ENCODE measurements at regions not wholly inside any gene's neighbourhood (a gene's known extent, or its start where the extent isn't known, plus 50 kb on each side); places are given as distances from the start of the nearest gene placed in this dataset.
"Not testable (repeated sequence)": the region's sequence is repeated elsewhere in the genome, so short reads cannot be mapped to it uniquely, and the experiment has no call there.

GRCh38 chr10:70990156-70990555, 101.8 kb upstream of the PCBD1 start:
- not testable (repeated sequence) for DNase-seq (ENCODE audit: low spot score)

DNA sequence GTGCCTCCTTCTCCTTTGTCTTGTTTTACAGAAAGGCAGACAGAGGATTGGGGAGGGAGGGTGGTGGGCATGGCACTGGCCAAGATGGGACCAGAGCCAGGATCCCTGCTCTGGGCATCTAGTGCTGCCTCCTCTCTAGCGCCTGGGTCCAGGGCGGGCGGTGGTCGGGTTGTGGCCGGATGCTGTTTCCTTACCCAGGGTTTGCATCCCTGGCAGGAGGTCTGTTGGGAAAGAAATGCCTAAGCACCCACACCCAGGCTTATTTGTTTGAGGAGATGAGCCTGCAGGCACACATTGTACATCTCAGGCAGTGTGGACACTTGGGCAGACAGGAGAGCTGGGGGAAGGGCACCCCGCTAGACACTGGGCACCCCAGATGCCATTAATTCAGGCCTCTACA, 102.3 kb upstream of the PCBD1 start:
- no peak for DNase-seq (ENCODE audit: low spot score)

GRCh38 chr10:70991140-70992124, 103.1 kb upstream of the PCBD1 start:
- no peak for DNase-seq (ENCODE audit: low spot score)

DNA sequence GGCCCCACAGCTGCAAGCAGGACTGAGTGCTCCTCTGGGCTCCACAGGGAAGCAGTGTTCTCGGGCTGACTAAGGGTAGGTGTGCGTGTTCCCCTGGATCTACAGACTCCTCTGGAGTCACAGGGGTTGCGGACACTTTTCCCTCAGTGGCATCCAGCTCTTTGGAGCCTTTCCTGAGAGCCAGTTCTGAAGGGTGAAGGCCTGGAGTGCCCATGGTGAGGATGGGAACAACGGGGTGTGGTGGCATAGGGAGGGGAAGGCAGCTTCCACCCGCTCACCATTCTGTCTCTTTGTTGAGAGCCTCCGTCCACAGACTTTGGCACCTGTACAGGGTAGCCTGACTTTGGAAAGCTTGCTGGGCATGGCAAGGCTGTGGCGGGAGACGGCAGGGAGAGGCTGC, 104.1 kb upstream of the PCBD1 start:
- DNase-seq (ENCODE audit: low spot score), result no peak

DNA sequence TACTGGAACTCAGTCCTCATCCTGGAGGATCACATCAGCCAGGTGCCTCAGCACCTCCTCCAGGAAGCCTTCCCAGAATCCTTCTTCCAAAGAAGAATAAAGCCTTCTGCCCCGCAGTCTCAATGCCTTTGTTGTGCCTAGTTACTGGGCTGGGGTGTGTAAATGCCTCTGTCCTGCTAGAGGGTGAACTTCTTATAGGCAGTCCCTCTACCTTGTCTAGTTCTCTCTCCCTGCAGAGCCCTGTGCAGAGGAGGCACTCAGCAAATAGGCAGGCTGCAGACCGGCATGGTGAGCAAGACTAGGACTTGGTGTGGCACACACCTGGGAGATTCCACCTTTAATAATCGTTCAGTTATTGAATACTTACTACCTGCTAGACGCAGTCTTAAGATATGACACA, 104.7 kb upstream of the PCBD1 start:
- no peak for DNase-seq (ENCODE audit: low spot score)

- no peak for DNase-seq (ENCODE audit: low spot score)
Measured at GRCh38 chr10:70996549-70996948, 108.2 kb upstream of the PCBD1 start.

- DNase-seq (ENCODE audit: low spot score), result no peak
Measured at GRCh38 chr10:70997236-70997635, 108.9 kb upstream of the PCBD1 start.

DNA sequence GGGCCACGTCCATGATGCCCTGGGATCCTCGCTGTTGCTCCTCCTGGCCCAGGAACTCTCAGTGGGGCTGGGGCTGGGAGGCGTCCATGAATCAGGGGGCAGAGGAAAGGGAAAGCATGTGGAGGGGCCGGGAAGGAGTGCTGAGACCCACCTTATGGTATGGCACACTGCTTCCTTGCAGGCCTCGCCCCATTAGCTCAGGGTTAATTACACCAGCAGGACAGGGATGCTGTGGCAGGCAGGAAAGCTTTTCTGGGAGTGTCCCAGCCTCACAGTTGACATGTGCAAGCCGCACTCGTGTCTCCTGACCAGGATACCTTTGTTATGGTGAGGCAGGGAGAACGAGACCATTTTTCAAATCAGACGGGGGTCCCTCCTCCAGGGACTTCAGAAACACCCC, 109.7 kb upstream of the PCBD1 start:
- no peak for DNase-seq (ENCODE audit: low spot score)

- DNase-seq (ENCODE audit: low spot score), result no peak
Measured at GRCh38 chr10:71001470-71001869, 113.1 kb upstream of the PCBD1 start.

DNA sequence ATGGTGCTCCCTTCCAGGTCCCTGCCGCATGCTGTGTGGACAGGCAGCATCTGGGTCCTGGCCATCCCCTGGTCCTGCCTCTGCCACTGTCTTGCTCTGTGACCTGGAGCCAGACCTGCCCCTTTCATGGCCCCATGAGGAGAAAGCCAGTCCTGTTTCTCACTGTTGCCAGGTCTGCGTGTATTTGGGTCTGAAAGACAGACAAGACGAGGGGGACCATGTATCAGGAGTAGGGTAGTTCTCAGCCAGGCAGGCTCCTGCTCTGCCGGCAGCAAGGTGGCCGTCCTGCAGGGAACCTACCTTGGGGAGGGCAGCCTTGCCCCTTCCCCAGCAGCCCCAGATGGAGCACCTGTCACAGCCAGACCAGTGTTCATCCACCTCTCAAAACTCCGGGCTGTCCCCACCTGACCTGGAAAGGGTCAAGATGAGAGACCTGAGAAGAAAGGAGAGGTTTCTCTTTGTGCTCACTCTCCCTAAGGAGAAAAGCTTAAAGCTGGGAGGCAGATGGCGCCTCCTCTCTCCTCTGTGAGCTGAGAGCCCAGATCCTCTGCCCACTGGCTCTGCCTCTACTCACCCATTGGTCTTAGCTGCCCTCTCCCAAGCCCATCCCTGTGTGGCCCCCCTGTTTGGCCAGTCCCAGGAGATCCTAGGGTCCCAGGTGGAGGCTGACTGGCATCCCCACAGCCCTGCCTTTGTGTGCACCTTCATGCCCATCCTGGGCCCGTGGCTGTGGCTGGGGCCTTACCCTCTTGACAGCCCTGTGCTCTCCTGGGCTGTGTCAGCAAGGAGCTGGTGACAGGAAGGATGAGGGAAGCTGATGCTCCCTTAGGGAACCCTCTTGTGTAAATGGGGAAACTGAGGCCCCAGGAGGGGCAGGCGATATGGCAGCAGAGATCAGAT, 116.1 kb upstream of the PCBD1 start:
- DNase-seq (ENCODE audit: low spot score), result no peak

DNA sequence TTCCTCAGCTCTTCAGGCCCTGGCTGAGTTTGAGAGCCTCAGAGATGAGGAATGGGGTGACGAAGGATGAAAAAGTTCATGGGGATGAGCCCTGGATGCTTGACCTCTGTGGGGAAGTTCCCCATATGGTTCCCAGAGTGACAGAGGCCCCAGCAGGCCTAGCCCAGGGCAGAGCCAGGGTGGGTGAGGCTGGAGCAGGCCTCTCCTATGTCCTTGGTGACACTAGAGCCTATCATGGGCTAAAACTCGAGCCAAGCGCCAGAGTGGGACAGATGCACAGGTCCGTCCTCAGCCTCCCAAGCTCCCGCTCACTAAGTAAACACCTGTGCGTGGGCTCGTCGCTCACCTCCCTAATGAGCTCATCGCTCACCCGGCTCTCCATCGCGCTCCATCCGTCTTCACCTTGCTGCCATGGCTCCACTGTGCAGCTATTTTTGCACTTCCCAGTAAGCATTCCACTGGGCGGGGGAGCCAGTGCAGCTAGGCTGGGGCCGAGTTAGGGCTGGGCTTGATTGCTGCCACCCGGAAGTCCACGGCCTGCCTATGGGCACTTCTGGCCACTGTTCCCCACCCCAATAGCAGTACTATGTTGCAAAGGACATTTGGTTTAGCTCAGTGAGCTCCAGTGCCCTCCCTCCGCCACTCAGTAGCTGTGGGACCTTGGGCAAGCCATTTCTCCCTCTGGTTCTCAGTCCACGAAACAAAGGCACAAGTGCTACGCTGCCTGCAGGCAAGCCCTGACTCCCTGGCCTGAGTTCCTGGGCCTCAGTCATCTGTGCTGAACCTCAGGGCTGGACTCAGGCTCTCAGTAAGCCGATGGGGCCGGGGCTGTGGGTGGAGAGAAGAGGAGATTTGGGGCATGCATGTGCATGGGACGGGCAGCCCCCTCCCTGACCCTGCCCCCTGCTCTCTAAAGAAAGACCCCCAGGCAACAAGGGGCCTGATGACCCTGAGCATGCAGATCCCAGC, 117.3 kb upstream of the PCBD1 start:
- DNase-seq (ENCODE audit: low spot score), result no peak

- no peak for DNase-seq (ENCODE audit: low spot score)
Measured at GRCh38 chr10:71006506-71006905, 118.1 kb upstream of the PCBD1 start.

DNA sequence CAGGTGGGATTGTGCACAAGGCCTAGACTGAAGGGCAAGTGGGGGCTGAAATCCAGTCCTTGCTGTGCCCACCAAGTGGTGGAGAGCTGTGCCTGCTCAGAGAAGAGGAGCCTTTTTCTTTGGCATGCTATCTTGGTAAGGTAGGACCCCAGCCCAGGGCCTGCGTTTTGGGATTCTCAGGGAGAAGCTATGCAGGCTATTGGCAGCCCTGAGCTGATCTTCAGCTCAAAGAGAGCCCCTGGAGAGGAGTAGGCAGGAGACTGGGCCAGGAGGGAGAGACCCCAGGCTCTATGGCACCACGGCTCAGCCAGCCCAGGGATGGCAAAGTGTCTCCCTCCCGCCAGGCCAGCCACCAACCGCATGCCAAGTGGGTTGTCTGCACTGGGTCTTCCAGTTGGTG, 119.2 kb upstream of the PCBD1 start:
- DNase-seq (ENCODE audit: low spot score), result no peak

GRCh38 chr10:71008150-71008549, 119.8 kb upstream of the PCBD1 start:
- DNase-seq (ENCODE audit: low spot score), result no peak

- no peak for DNase-seq (ENCODE audit: low spot score)
Measured at GRCh38 chr10:71009126-71009525, 120.8 kb upstream of the PCBD1 start.

DNA sequence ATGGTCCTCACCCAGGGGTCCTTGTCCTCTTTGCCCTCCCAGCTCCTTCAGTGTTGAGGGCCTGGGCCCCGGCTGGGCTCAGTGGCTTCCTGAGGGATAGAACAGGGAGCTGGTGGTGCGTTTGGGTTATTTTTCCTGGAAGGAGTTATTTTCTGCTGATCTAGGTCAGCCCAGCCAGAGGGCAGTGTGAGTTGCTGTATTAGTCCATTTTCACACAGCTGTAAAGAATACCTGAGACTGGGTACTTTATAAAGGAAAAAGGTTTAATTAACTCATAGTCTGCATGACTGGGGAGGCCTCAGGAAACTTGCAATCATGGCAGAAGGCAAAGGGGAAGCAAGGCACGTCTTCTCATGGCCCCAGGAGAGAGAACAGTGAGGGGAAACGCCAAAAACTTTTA, 122.4 kb upstream of the PCBD1 start:
- DNase-seq (ENCODE audit: low spot score), result no peak

- DNase-seq (ENCODE audit: low spot score), result no peak
Measured at GRCh38 chr10:71011141-71011540, 122.8 kb upstream of the PCBD1 start.

GRCh38 chr10:71014021-71014805, 125.8 kb upstream of the PCBD1 start:
- no peak for DNase-seq (ENCODE audit: low spot score)

DNA sequence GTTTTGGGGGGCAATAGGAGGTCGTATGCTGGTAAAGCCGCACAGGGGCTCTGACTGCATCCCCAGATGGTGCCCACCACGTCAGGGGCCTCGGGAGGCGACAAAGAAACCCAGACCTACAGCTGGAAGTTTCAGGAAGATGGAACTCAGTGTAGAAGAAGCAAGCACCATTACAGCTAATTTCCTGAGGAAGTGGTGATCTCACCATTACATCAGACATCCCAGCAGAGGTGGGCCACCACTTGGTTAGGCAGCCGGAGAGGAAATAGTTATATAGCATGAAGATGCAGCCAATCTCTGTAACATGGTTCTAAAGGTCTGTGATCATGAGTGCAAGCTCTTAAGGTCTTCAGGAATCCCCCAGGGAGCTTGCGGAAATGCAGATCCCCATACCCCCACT, 127.3 kb upstream of the PCBD1 start:
- no peak for DNase-seq (ENCODE audit: low spot score)

- DNase-seq (ENCODE audit: low spot score), result not testable (repeated sequence)
Measured at GRCh38 chr10:71020061-71020460, 131.7 kb upstream of the PCBD1 start.

DNA sequence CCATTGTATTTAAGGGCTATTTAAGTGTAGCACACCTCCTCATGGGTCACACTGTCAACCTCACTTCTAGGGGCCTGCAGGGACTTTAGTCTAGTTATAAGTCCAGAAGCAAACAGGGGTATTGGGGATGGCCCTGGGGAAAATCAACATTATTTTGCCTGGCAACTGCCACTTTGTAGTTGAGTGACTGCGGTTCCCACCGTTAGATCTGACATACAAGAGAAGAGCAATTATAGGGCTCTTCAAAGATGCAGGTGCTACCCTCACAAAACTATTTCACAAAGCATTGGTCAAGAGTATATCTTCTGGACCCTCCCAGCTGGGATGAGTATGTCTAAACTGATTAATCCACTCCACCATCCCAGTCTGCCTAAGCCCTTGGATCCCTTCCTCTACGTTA, 133.0 kb upstream of the PCBD1 start:
- DNase-seq (ENCODE audit: low spot score), result no peak

Measured in NAMALWA (cell line).